ENCODE measurements at regions not wholly inside any gene's neighbourhood (a gene's known extent, or its start where the extent isn't known, plus 50 kb on each side); places are given as distances from the start of the nearest gene placed in this dataset.

DNA sequence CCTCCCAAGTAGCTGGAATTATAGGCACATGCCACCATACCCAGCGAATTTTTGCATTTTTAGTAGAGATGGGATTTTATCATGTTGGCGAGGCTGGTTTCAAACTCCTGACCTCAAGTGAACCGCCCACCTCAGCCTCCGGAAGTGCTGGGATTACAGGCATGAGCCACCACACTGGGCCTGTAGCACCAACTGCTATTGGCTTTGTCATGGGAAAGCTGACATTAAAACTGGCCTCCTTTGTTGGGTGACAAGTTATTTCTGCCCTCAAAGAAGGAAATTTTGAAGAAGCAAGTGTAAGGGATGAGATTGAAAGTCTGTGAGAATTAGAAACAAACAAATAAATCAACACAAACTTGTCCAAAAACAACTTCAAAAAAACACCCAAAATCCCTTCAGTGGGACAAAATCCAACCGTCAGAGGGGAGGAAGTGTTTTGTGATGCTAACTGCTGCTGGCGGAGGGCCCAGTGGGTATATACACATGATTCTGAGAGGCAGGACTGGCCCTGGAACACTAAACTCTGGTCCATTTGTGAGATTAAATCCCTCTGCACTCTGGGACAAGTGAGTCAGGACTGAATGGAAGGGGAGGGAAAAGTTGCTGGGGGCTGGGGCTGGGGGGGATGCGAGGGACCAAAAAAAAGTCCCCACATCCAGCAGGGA, 87.5 kb upstream of the NAA20 start:
- TF ChIP-seq, protein P1, sequence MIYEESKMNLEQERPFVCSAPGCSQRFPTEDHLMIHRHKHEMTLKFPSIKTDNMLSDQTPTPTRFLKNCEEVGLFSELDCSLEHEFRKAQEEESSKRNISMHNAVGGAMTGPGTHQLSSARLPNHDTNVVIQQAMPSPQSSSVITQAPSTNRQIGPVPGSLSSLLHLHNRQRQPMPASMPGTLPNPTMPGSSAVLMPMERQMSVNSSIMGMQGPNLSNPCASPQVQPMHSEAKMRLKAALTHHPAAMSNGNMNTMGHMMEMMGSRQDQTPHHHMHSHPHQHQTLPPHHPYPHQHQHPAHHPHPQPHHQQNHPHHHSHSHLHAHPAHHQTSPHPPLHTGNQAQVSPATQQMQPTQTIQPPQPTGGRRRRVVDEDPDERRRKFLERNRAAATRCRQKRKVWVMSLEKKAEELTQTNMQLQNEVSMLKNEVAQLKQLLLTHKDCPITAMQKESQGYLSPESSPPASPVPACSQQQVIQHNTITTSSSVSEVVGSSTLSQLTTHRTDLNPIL (CRISPR knock-in tag; IDR thresholded peaks at IDR 0.05; ENCODE audit: low read depth), result no peak
- TF ChIP-seq PPARA (CRISPR knock-in tag; IDR thresholded peaks at IDR 0.05; ENCODE audit: borderline replicate concordance) (no peak), SNAI2 (CRISPR knock-in tag; IDR thresholded peaks at IDR 0.05) (no peak), ESRRG (CRISPR knock-in tag; IDR thresholded peaks at IDR 0.05) (no peak), ISL1 (CRISPR knock-in tag; IDR thresholded peaks at IDR 0.05) (no peak), ZNF565 (CRISPR knock-in tag; conservative IDR thresholded peaks at IDR 0.05; ENCODE audit: low read depth) (no peak), TCF4 (CRISPR knock-in tag; IDR thresholded peaks at IDR 0.05; ENCODE audit: borderline replicate concordance) (no peak), OSR1 (CRISPR knock-in tag; IDR thresholded peaks at IDR 0.05) (no peak), ZNF8 (CRISPR knock-in tag; IDR thresholded peaks at IDR 0.05) (no peak), TOX (CRISPR knock-in tag; IDR thresholded peaks at IDR 0.05; ENCODE audit: borderline replicate concordance) (no peak), CSDC2 (CRISPR knock-in tag; IDR thresholded peaks at IDR 0.05) (no peak), ZFP3 (CRISPR knock-in tag; IDR thresholded peaks at IDR 0.05) (no peak), ZNF70 (CRISPR knock-in tag; IDR thresholded peaks at IDR 0.05) (no peak), GLIS3 (CRISPR knock-in tag; IDR thresholded peaks at IDR 0.05) (no peak), RARB (CRISPR knock-in tag; IDR thresholded peaks at IDR 0.05) (no peak)
- TF ChIP-seq, protein P2, sequence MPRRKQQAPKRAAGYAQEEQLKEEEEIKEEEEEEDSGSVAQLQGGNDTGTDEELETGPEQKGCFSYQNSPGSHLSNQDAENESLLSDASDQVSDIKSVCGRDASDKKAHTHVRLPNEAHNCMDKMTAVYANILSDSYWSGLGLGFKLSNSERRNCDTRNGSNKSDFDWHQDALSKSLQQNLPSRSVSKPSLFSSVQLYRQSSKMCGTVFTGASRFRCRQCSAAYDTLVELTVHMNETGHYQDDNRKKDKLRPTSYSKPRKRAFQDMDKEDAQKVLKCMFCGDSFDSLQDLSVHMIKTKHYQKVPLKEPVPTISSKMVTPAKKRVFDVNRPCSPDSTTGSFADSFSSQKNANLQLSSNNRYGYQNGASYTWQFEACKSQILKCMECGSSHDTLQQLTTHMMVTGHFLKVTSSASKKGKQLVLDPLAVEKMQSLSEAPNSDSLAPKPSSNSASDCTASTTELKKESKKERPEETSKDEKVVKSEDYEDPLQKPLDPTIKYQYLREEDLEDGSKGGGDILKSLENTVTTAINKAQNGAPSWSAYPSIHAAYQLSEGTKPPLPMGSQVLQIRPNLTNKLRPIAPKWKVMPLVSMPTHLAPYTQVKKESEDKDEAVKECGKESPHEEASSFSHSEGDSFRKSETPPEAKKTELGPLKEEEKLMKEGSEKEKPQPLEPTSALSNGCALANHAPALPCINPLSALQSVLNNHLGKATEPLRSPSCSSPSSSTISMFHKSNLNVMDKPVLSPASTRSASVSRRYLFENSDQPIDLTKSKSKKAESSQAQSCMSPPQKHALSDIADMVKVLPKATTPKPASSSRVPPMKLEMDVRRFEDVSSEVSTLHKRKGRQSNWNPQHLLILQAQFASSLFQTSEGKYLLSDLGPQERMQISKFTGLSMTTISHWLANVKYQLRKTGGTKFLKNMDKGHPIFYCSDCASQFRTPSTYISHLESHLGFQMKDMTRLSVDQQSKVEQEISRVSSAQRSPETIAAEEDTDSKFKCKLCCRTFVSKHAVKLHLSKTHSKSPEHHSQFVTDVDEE (CRISPR knock-in tag; IDR thresholded peaks at IDR 0.05), result no peak
- TF ChIP-seq, protein P3, sequence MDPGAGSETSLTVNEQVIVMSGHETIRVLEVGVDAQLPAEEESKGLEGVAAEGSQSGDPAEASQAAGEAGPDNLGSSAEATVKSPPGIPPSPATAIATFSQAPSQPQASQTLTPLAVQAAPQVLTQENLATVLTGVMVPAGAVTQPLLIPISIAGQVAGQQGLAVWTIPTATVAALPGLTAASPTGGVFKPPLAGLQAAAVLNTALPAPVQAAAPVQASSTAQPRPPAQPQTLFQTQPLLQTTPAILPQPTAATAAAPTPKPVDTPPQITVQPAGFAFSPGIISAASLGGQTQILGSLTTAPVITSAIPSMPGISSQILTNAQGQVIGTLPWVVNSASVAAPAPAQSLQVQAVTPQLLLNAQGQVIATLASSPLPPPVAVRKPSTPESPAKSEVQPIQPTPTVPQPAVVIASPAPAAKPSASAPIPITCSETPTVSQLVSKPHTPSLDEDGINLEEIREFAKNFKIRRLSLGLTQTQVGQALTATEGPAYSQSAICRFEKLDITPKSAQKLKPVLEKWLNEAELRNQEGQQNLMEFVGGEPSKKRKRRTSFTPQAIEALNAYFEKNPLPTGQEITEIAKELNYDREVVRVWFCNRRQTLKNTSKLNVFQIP (CRISPR knock-in tag; IDR thresholded peaks at IDR 0.05; ENCODE audit: borderline replicate concordance, low read depth), result no peak
- TF ChIP-seq, protein P4, sequence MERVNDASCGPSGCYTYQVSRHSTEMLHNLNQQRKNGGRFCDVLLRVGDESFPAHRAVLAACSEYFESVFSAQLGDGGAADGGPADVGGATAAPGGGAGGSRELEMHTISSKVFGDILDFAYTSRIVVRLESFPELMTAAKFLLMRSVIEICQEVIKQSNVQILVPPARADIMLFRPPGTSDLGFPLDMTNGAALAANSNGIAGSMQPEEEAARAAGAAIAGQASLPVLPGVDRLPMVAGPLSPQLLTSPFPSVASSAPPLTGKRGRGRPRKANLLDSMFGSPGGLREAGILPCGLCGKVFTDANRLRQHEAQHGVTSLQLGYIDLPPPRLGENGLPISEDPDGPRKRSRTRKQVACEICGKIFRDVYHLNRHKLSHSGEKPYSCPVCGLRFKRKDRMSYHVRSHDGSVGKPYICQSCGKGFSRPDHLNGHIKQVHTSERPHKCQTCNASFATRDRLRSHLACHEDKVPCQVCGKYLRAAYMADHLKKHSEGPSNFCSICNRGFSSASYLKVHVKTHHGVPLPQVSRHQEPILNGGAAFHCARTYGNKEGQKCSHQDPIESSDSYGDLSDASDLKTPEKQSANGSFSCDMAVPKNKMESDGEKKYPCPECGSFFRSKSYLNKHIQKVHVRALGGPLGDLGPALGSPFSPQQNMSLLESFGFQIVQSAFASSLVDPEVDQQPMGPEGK (CRISPR knock-in tag; IDR thresholded peaks at IDR 0.05; ENCODE audit: borderline replicate concordance), result no peak
- no peak for ATAC-seq

DNA sequence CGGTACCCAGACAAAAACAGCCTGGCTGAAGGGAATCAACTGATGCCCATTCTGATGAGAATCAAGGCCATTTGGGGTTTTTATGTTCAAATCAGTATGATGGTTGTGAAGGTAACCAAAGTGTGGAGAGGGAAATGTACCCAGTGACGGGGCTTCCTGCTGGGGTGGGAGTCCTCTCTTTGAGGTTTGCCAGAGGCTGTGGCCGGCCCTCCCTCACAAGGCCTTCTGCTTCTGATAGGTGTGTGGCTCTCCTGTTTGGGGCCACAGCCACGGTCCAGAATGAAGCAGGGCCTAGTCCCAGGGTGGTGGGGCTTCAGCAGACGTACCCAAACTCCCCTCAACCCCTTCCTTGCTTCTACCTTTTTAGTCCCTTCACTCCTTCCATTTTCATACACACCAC, 86.7 kb upstream of the NAA20 start:
- TF ChIP-seq ARNTL (CRISPR knock-in tag; IDR thresholded peaks at IDR 0.05; ENCODE audit: borderline replicate concordance, low read depth) (no peak), ZFP3 (CRISPR knock-in tag; IDR thresholded peaks at IDR 0.05) (no peak), ZNF565 (CRISPR knock-in tag; conservative IDR thresholded peaks at IDR 0.05; ENCODE audit: low read depth) (no peak), GLIS3 (CRISPR knock-in tag; IDR thresholded peaks at IDR 0.05) (no peak), ZC3H10 (CRISPR knock-in tag; IDR thresholded peaks at IDR 0.05) (no peak), BACH2 (CRISPR knock-in tag; IDR thresholded peaks at IDR 0.05; ENCODE audit: borderline replicate concordance) (no peak)
- TF ChIP-seq, protein P1 (CRISPR knock-in tag; IDR thresholded peaks at IDR 0.05; ENCODE audit: low read depth), result no peak
- TF ChIP-seq, protein P3 (CRISPR knock-in tag; IDR thresholded peaks at IDR 0.05; ENCODE audit: borderline replicate concordance, low read depth), result no peak
- ATAC-seq, result no peak
